G401 (cell line): ENCODE measurements at regions not wholly inside any gene's neighbourhood (a gene's known extent, or its start where the extent isn't known, plus 50 kb on each side); places are given as distances from the start of the nearest gene placed in this dataset.
"Not testable (repeated sequence)": the region's sequence is repeated elsewhere in the genome, so short reads cannot be mapped to it uniquely, and the experiment has no call there.

ENCODE experiments used
- DNase-seq: peaks from one replicate; pipeline ENCODE4 v3.0.0-alpha.2; 2015; ENCODE audit warnings: low spot score
- in situ Hi-C: cut with HindIII; loops from 2 replicates; pipeline ENCODE4 v1.10.0; 2016; ENCODE audit warnings: low sequenced_read_pairs, mixed read lengths

- in situ Hi-C loops, result no loop called here
- DNase-seq, result no peak
Observed at GRCh38 chr3:33949074-33949473, 150.6 kb downstream of the PDCD6IP start.

DNA sequence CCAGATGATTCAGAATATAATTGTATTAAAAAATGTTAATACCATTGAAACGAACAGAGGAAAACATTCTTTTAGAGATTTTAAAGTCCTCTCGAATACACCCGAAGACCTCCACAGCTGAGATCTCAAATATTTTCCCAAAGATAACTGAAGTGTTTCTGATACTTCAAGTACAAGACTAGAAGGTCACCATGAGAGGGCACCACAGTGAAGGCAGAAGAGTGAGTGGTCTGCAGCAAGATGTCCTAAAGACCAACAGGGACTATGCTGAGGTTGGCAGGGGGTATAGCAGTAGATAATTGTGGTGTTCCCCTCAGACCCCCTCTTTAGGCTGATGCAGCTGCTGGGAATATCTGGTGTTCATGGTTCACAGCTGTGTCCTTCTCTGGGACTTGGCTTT is 156.5 kb downstream of the PDCD6IP start:
- in situ Hi-C loops, result no loop called here
- DNase-seq, result no peak

GRCh38 chr3:33956206-33956605 is 157.8 kb downstream of the PDCD6IP start:
- in situ Hi-C loops, result no loop called here

DNA sequence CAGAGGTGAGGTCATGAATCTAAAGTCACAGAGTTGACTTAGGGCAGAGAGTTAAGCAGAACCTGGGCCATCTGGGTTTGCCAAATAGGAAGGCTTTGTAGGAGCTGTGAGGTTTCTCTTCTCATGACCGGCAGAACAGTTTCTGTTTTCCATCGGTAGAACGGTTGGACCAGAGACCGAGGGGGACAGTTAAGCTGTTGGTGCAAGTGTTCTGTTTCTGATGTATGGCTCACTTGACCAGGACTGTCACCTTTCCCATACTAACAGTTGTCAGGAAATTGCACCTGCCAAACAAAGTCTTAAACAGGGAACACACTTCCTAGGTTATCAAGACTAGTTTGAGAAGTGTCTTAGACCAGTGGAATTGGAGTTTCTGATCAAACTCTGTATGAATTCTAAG is 158.3 kb downstream of the PDCD6IP start:
- DNase-seq, result no peak
- in situ Hi-C loops, result no loop called here

More at GRCh38 chr3:33956206-33956605, 157.8 kb downstream of the PDCD6IP start:
- no peak for DNase-seq

DNA sequence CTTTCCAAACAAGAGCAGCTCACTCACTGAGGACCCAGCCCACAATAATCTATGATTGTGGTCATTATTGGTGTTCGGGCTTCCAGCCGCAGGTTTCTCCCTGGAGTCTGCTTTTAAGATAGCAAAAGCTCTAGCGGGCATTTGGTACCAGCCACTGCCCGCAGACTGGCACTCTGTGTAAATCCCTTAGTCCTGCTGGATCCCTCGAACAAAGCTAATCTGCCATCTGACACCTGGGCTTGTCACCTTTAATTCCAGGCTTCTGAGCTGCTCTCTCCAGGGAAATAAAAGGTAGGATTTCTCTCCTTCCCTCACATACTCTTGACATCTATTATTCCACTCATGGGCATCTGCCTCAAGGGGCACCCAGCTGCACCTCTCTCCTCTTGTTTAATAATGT is 158.7 kb downstream of the PDCD6IP start:
- in situ Hi-C loops, result no loop called here
- DNase-seq, result peak; percentile 60

GRCh38 chr3:33958661-33959060 is 160.2 kb downstream of the PDCD6IP start:
- in situ Hi-C loops, result no loop called here
- no peak for DNase-seq

DNA sequence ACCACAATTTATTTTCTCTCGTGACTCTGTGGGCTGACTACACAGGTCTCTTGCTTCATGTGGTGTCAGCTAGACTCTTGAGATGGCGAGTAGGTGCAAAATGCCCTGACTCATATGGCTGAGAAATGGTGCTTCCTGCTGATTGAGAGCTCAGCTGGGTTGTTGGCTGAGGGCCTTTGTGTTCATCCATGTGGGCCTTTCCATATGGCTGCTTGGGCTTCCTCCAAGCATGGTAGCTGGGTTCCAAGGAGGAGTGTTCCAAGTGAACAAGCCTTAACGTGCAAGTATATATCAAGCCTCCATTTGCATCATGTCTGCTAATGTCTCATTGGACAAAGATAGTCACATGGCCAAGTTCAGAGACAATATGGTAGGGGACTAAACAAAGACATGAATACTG is 164.0 kb downstream of the PDCD6IP start:
- in situ Hi-C loops, result no loop called here
- DNase-seq, result peak; percentile 91

DNA sequence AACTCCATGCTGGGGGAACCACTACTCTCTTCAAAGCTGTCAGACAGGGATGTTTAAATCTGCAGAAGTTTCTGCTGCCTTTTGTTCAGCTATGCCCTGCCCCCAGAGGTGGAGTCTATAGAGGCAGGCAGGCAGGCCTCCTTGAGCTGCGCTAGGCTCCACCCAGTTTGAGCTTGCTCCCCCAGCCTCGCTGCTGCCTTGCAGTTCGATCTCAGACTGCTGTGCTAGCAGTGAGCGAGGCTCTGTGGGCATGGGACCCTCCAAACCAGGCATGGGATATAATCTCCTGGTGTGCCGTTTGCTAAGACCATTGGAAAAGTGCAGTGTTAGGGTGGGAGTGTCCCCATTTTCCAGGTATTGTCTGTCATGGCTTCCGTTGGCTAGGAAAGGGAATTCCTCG is 171.8 kb downstream of the PDCD6IP start:
- DNase-seq, in situ Hi-C loops: not testable (repeated sequence)

GRCh38 chr3:33971055-33971454 is 172.6 kb downstream of the PDCD6IP start:
- in situ Hi-C loops, result no loop called here
- no peak for DNase-seq

GRCh38 chr3:33975463-33975862 is 177.0 kb downstream of the PDCD6IP start:
- in situ Hi-C loops, result no loop called here
- DNase-seq, result no peak

GRCh38 chr3:33977227-33977626 is 178.8 kb downstream of the PDCD6IP start:
- no peak for DNase-seq
- in situ Hi-C loops, result no loop called here

- DNase-seq, result peak; percentile 78
- in situ Hi-C loops, result no loop called here
Observed at GRCh38 chr3:33980252-33980651, 181.8 kb downstream of the PDCD6IP start.

DNA sequence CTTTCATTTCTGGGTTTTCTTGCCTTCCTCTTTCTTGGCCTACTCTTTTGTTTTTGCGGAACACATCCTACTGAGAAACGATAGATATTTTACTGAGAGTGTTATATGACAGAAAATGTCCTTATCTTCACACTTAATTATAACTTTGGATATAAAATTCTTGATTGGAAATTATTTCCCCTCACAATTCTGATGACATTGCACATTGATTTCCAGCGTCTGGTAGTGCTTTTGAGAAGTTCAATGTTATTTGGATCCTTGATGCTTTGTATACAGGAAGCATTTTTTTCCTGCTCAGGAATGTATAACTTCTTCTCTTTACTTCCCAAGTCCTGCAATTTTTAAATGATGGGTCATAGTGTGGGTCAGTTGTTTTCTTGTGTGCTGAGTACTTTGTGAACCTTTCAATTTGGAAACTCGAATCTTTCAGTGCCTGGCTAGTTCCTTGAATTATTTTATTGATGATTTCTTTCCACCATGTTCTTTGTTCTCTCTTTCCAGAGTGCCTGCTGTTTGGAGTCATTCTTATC is 183.9 kb downstream of the PDCD6IP start:
- in situ Hi-C loops, result no loop called here
- no peak for DNase-seq

DNA sequence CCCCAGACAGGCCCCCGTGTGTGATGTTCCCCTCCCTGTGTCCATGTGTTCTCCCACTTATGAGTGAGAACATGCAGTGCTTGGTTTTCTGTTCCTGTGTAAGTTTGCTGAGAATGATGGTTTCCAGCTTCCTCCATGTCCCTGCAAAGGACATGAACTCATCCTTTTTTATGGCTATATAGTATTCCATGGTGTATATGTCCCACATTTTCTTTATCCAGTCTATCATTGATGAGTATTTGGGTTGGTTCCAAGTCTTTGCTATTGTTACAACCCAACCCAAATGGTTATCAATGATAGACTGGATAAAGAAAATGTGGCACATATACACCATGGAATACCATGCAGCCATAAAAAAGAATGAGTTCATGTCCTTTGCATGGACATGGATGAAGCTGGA is 184.5 kb downstream of the PDCD6IP start:
- in situ Hi-C loops, result not testable (repeated sequence)

GRCh38 chr3:33989229-33989628 is 190.8 kb downstream of the PDCD6IP start:
- in situ Hi-C loops, result no loop called here
- no peak for DNase-seq

More for the DNA sequence above, 184.5 kb downstream of the PDCD6IP start:
- DNase-seq, result not testable (repeated sequence)

GRCh38 chr3:33991673-33992072 is 193.2 kb downstream of the PDCD6IP start:
- no peak for DNase-seq
- in situ Hi-C loops, result no loop called here

GRCh38 chr3:33993631-33994030 is 195.2 kb downstream of the PDCD6IP start:
- in situ Hi-C loops, result no loop called here
- no peak for DNase-seq

DNA sequence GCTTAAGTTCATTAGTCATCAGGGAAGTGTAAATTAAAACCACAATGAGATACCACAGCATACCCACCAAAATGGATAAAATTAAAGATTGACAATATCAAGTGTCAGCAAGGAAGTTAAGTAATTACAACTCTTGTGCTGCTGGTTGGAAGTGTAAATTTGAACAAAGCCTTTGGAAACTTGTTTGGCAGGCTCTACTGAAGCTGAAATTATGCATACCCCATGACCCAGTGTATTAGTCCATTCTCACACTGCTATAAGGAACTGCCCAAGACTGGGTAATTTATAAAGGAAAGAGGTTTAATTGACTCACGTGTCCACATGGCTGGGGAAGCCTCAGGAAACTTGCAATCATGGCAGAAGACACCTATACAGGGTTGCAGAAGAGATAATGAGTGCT is 196.1 kb downstream of the PDCD6IP start:
- in situ Hi-C loops, result no loop called here

DNA sequence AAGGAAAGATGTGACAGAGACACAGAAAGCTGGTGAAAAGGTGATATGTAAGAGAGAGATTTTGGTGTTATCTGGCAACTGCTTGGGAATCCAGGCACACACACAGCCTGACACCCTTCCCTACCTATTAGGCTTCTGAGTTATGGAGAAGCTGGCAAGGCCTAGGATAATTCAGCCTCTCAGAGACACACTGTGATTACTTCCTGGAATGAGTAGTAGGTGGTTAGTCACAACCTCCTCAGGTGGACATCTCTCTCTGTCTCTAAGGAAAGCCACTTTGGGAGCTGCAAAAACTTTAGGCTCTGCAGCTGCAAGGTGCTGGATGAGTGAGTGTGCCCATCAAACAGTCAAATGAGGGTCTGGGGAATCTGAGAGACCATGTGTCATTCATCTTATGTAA is 201.9 kb downstream of the PDCD6IP start:
- no peak for DNase-seq
- in situ Hi-C loops, result no loop called here

More for the DNA sequence above, 196.1 kb downstream of the PDCD6IP start:
- DNase-seq, result no peak

GRCh38 chr3:34001022-34001421 is 202.6 kb downstream of the PDCD6IP start:
- in situ Hi-C loops, result no loop called here
- DNase-seq, result no peak

DNA sequence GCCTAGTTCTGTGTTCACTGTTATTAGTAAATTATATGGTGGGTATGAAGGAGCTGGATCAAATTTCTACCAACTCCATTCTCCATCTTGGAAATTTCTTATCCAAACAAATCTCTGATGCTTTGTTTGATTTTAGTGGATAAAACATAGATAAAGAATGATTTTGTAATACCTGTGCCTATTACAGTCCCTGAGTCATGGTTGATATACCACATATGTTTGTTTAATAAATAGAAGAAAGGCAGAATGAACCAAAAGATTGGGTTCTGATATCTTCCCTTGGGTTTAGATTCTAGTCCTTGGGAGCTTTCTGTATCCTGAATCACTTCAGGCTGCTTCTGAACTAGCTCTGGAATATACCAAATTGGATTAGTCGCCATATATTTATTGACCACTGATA is 203.6 kb downstream of the PDCD6IP start:
- in situ Hi-C loops, result no loop called here
- DNase-seq, result no peak
